ENCODE measurements at regions not wholly inside any gene's neighbourhood (a gene's known extent, or its start where the extent isn't known, plus 50 kb on each side); places are given as distances from the start of the nearest gene placed in this dataset.

GRCh38 chr12:107826276-107826675 is 51.8 kb downstream of the ASCL4 start:
- DNase-seq (ENCODE audit: low spot score in 2 of 2) = no peak
- 84 to 89% methylated on average over 9 of the region's 9 CpGs for WGBS, 2 donors
- intact Hi-C loops (cut with DNase I; ENCODE audit: low total_unique reads) = no loop called here
- H3K4me3 ChIP-seq (ENCODE audit: low read depth, poor library complexity, severe bottlenecking) = no peak overlapping the region
- TF ChIP-seq CTCF (IDR thresholded peaks at IDR 0.05) (no peak), POLR2A (IDR thresholded peaks at IDR 0.05) (no peak)

GRCh38 chr12:107829271-107829670 is 54.8 kb downstream of the ASCL4 start:
- intact Hi-C loops (cut with DNase I; ENCODE audit: low total_unique reads) = no loop called here
- H3K4me3 ChIP-seq (ENCODE audit: low read depth, poor library complexity, severe bottlenecking) = no peak overlapping the region
- DNase-seq (ENCODE audit: low spot score in 2 of 2) = no peak
- TF ChIP-seq POLR2A (IDR thresholded peaks at IDR 0.05) (no peak), CTCF (IDR thresholded peaks at IDR 0.05) (no peak)
- 89 to 100% methylated on average over 1 of the region's 1 CpG for WGBS, 2 donors

- WGBS, 2 donors = 69 to 74% methylated on average over 4 of the region's 4 CpGs
- intact Hi-C loops (cut with DNase I; ENCODE audit: low total_unique reads) = no loop called here
- no peak for DNase-seq (ENCODE audit: low spot score in 2 of 2)
- H3K4me3 ChIP-seq (ENCODE audit: low read depth, poor library complexity, severe bottlenecking) = no peak overlapping the region
- TF ChIP-seq CTCF (IDR thresholded peaks at IDR 0.05) (no peak), POLR2A (IDR thresholded peaks at IDR 0.05) (no peak)
Measured at GRCh38 chr12:107832441-107832840, 57.9 kb downstream of the ASCL4 start.

GRCh38 chr12:107840186-107840585 is 65.7 kb downstream of the ASCL4 start:
- intact Hi-C loops (cut with DNase I; ENCODE audit: low total_unique reads) = no loop called here
- no peak overlapping the region for H3K4me3 ChIP-seq (ENCODE audit: low read depth, poor library complexity, severe bottlenecking)
- no peak for TF ChIP-seq CTCF (IDR thresholded peaks at IDR 0.05)
- TF ChIP-seq POLR2A (IDR thresholded peaks at IDR 0.05) = no peak
- 55 to 75% methylated on average over 1 of the region's 1 CpG for WGBS, 2 donors
- no peak for DNase-seq (ENCODE audit: low spot score in 2 of 2)

- no peak overlapping the region for H3K4me3 ChIP-seq (ENCODE audit: low read depth, poor library complexity, severe bottlenecking)
- intact Hi-C loops (cut with DNase I; ENCODE audit: low total_unique reads) = no loop called here
- WGBS, 2 donors = 10 to 22% methylated on average over 22 to 35 of the region's 59 CpGs
- TF ChIP-seq CTCF (IDR thresholded peaks at IDR 0.05) (no peak), POLR2A (IDR thresholded peaks at IDR 0.05) (no peak)
- no peak for DNase-seq (ENCODE audit: low spot score in 2 of 2)
Measured at GRCh38 chr12:107843351-107844311, 69.1 kb downstream of the ASCL4 start.

All from lower leg skin (tissue), 4 donors.